ENCODE measurements at regions not wholly inside any gene's neighbourhood (a gene's known extent, or its start where the extent isn't known, plus 50 kb on each side); places are given as distances from the start of the nearest gene placed in this dataset.

DNA sequence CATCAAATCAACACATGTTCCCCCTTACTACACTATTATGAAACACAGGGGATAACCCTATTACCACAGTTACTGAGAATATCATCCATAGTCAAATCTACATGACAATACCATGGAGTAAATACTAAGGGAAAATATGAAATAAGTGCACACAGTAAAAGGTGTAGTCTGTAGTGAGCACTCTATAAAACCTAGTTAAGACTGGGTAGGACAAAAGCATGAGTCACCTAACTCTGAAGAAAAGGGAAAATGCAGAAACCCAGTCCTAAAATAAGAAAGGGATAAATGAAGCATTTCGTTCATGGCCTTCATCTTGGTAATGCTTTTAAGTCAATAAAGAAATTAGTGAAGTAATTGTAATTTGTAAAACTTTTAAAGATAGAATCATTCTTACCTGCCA lies 65.4 kb upstream of the ACVR2A start:
- ATAC-seq, result no peak
- intact Hi-C loops (cut with micrococcal nuclease), result no loop called here
- H3K9me2 ChIP-seq (ENCODE audit: insufficient read depth), result no peaks in the 10 kb centered on the region

DNA sequence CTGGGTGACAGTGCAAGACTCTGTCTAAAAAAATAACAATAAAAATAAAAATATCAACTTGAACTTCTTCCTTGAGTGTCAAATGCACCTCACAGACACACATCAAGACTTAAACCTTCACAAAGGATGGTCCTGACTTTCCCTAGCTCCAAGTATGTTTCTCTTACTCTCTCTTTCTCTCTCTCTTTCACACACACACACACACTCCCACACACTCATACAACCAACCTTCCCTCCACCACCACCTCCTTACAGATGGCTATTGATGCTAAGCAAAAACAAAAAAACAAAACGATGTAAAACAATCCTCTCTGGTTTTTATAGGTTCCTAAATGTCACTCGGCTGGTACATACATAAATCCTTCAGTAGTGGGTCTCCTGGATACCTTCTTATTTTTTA lies 67.4 kb upstream of the ACVR2A start:
- DNase-seq (ENCODE audit: low read depth, low spot score) (no peak), ATAC-seq (no peak)
- Histone ChIP-seq H3K4me3 (replicated peaks in 1 of 2; ENCODE audit: low read depth in 1 of 2, low read length in 2 of 2) (no peak overlapping the region), H3K9ac (ENCODE audit: low read length) (no peak overlapping the region), H3K9me2 (ENCODE audit: insufficient read depth) (no peaks in the 10 kb centered on the region), H4K20me1 (ENCODE audit: insufficient read depth) (no peaks in the 10 kb centered on the region), H3K27me3 (ENCODE audit: insufficient read depth, low read length) (no peaks in the 10 kb centered on the region), H3K4me2 (ENCODE audit: low read length) (no peak overlapping the region), H2AFZ (ENCODE audit: low read depth, low read length, poor library complexity, severe bottlenecking) (no peak overlapping the region), H3K9me3 (ENCODE audit: control insufficient read depth in 1 of 2, insufficient read depth in 1 of 2, low read depth in 1 of 2, low read length in 2 of 2) (no peaks in the 10 kb centered on the region), H3K36me3 (ENCODE audit: control insufficient read depth in 1 of 2, insufficient read depth in 2 of 2, low read length in 2 of 2) (no peaks in the 10 kb centered on the region), H3K4me1 (ENCODE audit: control insufficient read depth in 1 of 2, insufficient read depth in 2 of 2, low read length in 2 of 2) (peaks cover 0 to under 1% of the 10 kb centered on the region in 2 experiments; a peak in 1 of 4 replicates), H3K79me2 (ENCODE audit: insufficient read depth, low read length) (no peaks in the 10 kb centered on the region), H3K27ac (ENCODE audit: low read depth, low read length) (no peak overlapping the region)
- intact Hi-C loops (cut with micrococcal nuclease), result no loop called here
- RAD21 ChIA-PET (ENCODE audit: low non-redundant PET in 1 of 2, low total read pairs in 2 of 2, uncharacterized antibody in 2 of 2, unreplicated experiment in 2 of 2), result no interaction called here
- CTCF ChIA-PET, result no interaction called here
- no TSS peak for BruUV-seq (replicated peaks)
- POLR2A ChIA-PET, result no interaction called here
- no peak for TF ChIP-seq POLR2A (IDR thresholded peaks at IDR 0.05; ENCODE audit: borderline replicate concordance, extremely low read depth, insufficient read depth, insufficient read length)
- no peak for TF ChIP-seq JUND (IDR thresholded peaks at IDR 0.05)
- TF ChIP-seq, protein P1, sequence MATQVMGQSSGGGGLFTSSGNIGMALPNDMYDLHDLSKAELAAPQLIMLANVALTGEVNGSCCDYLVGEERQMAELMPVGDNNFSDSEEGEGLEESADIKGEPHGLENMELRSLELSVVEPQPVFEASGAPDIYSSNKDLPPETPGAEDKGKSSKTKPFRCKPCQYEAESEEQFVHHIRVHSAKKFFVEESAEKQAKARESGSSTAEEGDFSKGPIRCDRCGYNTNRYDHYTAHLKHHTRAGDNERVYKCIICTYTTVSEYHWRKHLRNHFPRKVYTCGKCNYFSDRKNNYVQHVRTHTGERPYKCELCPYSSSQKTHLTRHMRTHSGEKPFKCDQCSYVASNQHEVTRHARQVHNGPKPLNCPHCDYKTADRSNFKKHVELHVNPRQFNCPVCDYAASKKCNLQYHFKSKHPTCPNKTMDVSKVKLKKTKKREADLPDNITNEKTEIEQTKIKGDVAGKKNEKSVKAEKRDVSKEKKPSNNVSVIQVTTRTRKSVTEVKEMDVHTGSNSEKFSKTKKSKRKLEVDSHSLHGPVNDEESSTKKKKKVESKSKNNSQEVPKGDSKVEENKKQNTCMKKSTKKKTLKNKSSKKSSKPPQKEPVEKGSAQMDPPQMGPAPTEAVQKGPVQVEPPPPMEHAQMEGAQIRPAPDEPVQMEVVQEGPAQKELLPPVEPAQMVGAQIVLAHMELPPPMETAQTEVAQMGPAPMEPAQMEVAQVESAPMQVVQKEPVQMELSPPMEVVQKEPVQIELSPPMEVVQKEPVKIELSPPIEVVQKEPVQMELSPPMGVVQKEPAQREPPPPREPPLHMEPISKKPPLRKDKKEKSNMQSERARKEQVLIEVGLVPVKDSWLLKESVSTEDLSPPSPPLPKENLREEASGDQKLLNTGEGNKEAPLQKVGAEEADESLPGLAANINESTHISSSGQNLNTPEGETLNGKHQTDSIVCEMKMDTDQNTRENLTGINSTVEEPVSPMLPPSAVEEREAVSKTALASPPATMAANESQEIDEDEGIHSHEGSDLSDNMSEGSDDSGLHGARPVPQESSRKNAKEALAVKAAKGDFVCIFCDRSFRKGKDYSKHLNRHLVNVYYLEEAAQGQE (IDR thresholded peaks at IDR 0.05; ENCODE audit: low read depth), result no peak
- TF ChIP-seq, protein P2, sequence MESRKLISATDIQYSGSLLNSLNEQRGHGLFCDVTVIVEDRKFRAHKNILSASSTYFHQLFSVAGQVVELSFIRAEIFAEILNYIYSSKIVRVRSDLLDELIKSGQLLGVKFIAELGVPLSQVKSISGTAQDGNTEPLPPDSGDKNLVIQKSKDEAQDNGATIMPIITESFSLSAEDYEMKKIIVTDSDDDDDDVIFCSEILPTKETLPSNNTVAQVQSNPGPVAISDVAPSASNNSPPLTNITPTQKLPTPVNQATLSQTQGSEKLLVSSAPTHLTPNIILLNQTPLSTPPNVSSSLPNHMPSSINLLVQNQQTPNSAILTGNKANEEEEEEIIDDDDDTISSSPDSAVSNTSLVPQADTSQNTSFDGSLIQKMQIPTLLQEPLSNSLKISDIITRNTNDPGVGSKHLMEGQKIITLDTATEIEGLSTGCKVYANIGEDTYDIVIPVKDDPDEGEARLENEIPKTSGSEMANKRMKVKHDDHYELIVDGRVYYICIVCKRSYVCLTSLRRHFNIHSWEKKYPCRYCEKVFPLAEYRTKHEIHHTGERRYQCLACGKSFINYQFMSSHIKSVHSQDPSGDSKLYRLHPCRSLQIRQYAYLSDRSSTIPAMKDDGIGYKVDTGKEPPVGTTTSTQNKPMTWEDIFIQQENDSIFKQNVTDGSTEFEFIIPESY (IDR thresholded peaks at IDR 0.05; ENCODE audit: extremely low read depth, insufficient replicate concordance, low read length), result no peak
- TF ChIP-seq ZFX (IDR thresholded peaks at IDR 0.05), result no peak
- TF ChIP-seq POLR2AphosphoS5 (IDR thresholded peaks at IDR 0.05; ENCODE audit: low read depth, low read length), result no peak

More for the DNA sequence above, 65.4 kb upstream of the ACVR2A start:
- Histone ChIP-seq H2AFZ (ENCODE audit: low read depth, low read length, poor library complexity, severe bottlenecking) (no peak overlapping the region), H3K4me2 (ENCODE audit: low read length) (no peak overlapping the region), H3K4me1 (ENCODE audit: control insufficient read depth in 1 of 2, insufficient read depth in 2 of 2, low read length in 2 of 2) (peaks cover 0 to 3% of the 10 kb centered on the region in 2 experiments; a peak in 1 of 4 replicates), H3K27ac (ENCODE audit: low read depth, low read length) (no peak overlapping the region), H3K36me3 (ENCODE audit: control insufficient read depth in 1 of 2, insufficient read depth in 2 of 2, low read length in 2 of 2) (no peaks in the 10 kb centered on the region), H3K79me2 (ENCODE audit: insufficient read depth, low read length) (no peaks in the 10 kb centered on the region), H3K4me3 (replicated peaks in 1 of 2; ENCODE audit: low read depth in 1 of 2, low read length in 2 of 2) (no peak overlapping the region), H3K9ac (ENCODE audit: low read length) (no peak overlapping the region), H3K27me3 (ENCODE audit: insufficient read depth, low read length) (no peaks in the 10 kb centered on the region), H3K9me3 (ENCODE audit: control insufficient read depth in 1 of 2, insufficient read depth in 1 of 2, low read depth in 1 of 2, low read length in 2 of 2) (no peaks in the 10 kb centered on the region), H4K20me1 (ENCODE audit: insufficient read depth) (no peaks in the 10 kb centered on the region)
- DNase-seq (ENCODE audit: low read depth, low spot score), result no peak
- RAD21 ChIA-PET (ENCODE audit: low non-redundant PET in 1 of 2, low total read pairs in 2 of 2, uncharacterized antibody in 2 of 2, unreplicated experiment in 2 of 2), result no interaction called here
- TF ChIP-seq CBX3 (IDR thresholded peaks at IDR 0.05; ENCODE audit: low read depth) (no peak), RAD21 (IDR thresholded peaks at IDR 0.05; ENCODE audit: low read depth) (no peak)
- TF ChIP-seq, protein P3, sequence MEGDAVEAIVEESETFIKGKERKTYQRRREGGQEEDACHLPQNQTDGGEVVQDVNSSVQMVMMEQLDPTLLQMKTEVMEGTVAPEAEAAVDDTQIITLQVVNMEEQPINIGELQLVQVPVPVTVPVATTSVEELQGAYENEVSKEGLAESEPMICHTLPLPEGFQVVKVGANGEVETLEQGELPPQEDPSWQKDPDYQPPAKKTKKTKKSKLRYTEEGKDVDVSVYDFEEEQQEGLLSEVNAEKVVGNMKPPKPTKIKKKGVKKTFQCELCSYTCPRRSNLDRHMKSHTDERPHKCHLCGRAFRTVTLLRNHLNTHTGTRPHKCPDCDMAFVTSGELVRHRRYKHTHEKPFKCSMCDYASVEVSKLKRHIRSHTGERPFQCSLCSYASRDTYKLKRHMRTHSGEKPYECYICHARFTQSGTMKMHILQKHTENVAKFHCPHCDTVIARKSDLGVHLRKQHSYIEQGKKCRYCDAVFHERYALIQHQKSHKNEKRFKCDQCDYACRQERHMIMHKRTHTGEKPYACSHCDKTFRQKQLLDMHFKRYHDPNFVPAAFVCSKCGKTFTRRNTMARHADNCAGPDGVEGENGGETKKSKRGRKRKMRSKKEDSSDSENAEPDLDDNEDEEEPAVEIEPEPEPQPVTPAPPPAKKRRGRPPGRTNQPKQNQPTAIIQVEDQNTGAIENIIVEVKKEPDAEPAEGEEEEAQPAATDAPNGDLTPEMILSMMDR (IDR thresholded peaks at IDR 0.05 in 2 of 3, conservative IDR thresholded peaks at IDR 0.05 in 1 of 3; ENCODE audit: borderline replicate concordance in 1 of 3, insufficient read depth in 1 of 3, low read depth in 2 of 3, low read length in 2 of 3), result no peak
- BruUV-seq (replicated peaks), result no TSS peak
- POLR2A ChIA-PET, result no interaction called here
- CTCF ChIA-PET, result no interaction called here
